Activated naive CD8-positive, alpha-beta T cell treated with anti-CD3 and anti-CD28 coated beads, Interleukin-2, amount 50 U/mL, for 24 hours (primary cell): ENCODE measurements at regions not wholly inside any gene's neighbourhood (a gene's known extent, or its start where the extent isn't known, plus 50 kb on each side); places are given as distances from the start of the nearest gene placed in this dataset.

Experiments used
- ATAC-seq: fragments of 150-1000 bp; cut with Tn5 transposase; one replicate; pipeline ENCODE4 v1.10.0; 2021
- DNase-seq: peaks from one replicate; pipeline ENCODE4 v3.0.0; 2021
- H3K27ac Mint-ChIP-seq: one replicate; pipeline ENCODE4 v1.8.0; 2021; ENCODE audit warnings: mild to moderate bottlenecking, mixed read lengths
- H3K27me3 Mint-ChIP-seq: one replicate; pipeline ENCODE4 v1.8.0; 2021; ENCODE audit warnings: mixed read lengths
- H3K36me3 Mint-ChIP-seq: one replicate; pipeline ENCODE4 v1.8.0; 2021; ENCODE audit warnings: low read depth, mixed read lengths
- H3K4me1 Mint-ChIP-seq: one replicate; pipeline ENCODE4 v1.8.0; 2021; ENCODE audit warnings: mixed read lengths
- H3K4me3 Mint-ChIP-seq: one replicate; pipeline ENCODE4 v1.8.0; 2021; ENCODE audit warnings: mild to moderate bottlenecking, moderate library complexity, mixed read lengths
- H3K9me3 Mint-ChIP-seq: one replicate; pipeline ENCODE4 v1.8.0; 2021; ENCODE audit warnings: mixed read lengths

- no peak for DNase-seq
- no peak overlapping the region for H3K27ac Mint-ChIP-seq
- no peaks in the 10 kb centered on the region for H3K27me3 Mint-ChIP-seq
- no peaks in the 10 kb centered on the region for H3K9me3 Mint-ChIP-seq
- H3K4me3 Mint-ChIP-seq: no peak overlapping the region
- peaks cover 23% of the 10 kb centered on the region for H3K4me1 Mint-ChIP-seq
- ATAC-seq: no peak
- peaks cover 8% of the 10 kb centered on the region for H3K36me3 Mint-ChIP-seq
These were observed 339.8 kb downstream of the TMEM121 start for GRCh38 chr14:105865904-105866840.

GRCh38 chr14:105866841-105867321 is 340.5 kb downstream of the TMEM121 start:
- Mint-ChIP-seq H3K27me3 (no peaks in the 10 kb centered on the region), H3K4me1 (peaks cover 16% of the 10 kb centered on the region), H3K4me3 (no peak overlapping the region), H3K27ac (no peak overlapping the region), H3K9me3 (no peaks in the 10 kb centered on the region), H3K36me3 (peaks cover 4% of the 10 kb centered on the region)
- ATAC-seq: no peak
- DNase-seq: no peak

- Mint-ChIP-seq H3K4me1 (peaks cover 4% of the 10 kb centered on the region), H3K27me3 (no peaks in the 10 kb centered on the region), H3K27ac (no peak overlapping the region), H3K9me3 (no peaks in the 10 kb centered on the region), H3K4me3 (no peak overlapping the region), H3K36me3 (no peaks in the 10 kb centered on the region)
- DNase-seq (no peak), ATAC-seq (no peak)
These were observed 341.7 kb downstream of the TMEM121 start for GRCh38 chr14:105867961-105868599.

GRCh38 chr14:105871590-105871989 is 345.2 kb downstream of the TMEM121 start:
- ATAC-seq: no peak
- Mint-ChIP-seq H3K4me1 (no peaks in the 10 kb centered on the region), H3K9me3 (no peaks in the 10 kb centered on the region), H3K27me3 (no peaks in the 10 kb centered on the region), H3K36me3 (no peaks in the 10 kb centered on the region), H3K27ac (no peak overlapping the region), H3K4me3 (no peak overlapping the region)
- DNase-seq: no peak

- Mint-ChIP-seq H3K4me3 (no peak overlapping the region), H3K9me3 (no peaks in the 10 kb centered on the region), H3K36me3 (no peaks in the 10 kb centered on the region), H3K4me1 (no peaks in the 10 kb centered on the region), H3K27me3 (no peaks in the 10 kb centered on the region), H3K27ac (no peak overlapping the region)
- DNase-seq (no peak), ATAC-seq (no peak)
These were observed 347.6 kb downstream of the TMEM121 start for GRCh38 chr14:105873870-105874512.

GRCh38 chr14:105876158-105876557 is 349.8 kb downstream of the TMEM121 start:
- no peak for DNase-seq
- H3K27me3 Mint-ChIP-seq: no peaks in the 10 kb centered on the region
- no peak overlapping the region for H3K27ac Mint-ChIP-seq
- no peaks in the 10 kb centered on the region for H3K36me3 Mint-ChIP-seq
- H3K4me1 Mint-ChIP-seq: peaks cover 3% of the 10 kb centered on the region
- H3K9me3 Mint-ChIP-seq: no peaks in the 10 kb centered on the region
- no peak overlapping the region for H3K4me3 Mint-ChIP-seq
- no peak for ATAC-seq

- Mint-ChIP-seq H3K9me3 (no peaks in the 10 kb centered on the region), H3K36me3 (no peaks in the 10 kb centered on the region), H3K27me3 (no peaks in the 10 kb centered on the region), H3K4me1 (peaks cover 3% of the 10 kb centered on the region), H3K4me3 (no peak overlapping the region), H3K27ac (no peak overlapping the region)
- ATAC-seq (no peak), DNase-seq (no peak)
These were observed 350.4 kb downstream of the TMEM121 start for GRCh38 chr14:105876829-105877228.

GRCh38 chr14:105877645-105878044 is 351.3 kb downstream of the TMEM121 start:
- Mint-ChIP-seq H3K27me3 (no peaks in the 10 kb centered on the region), H3K4me1 (peaks cover 3% of the 10 kb centered on the region), H3K36me3 (no peaks in the 10 kb centered on the region), H3K27ac (no peak overlapping the region), H3K4me3 (no peak overlapping the region), H3K9me3 (no peaks in the 10 kb centered on the region)
- ATAC-seq (no peak), DNase-seq (no peak)

- no peak overlapping the region for H3K27ac Mint-ChIP-seq
- no peak overlapping the region for H3K4me3 Mint-ChIP-seq
- no peak for ATAC-seq
- no peaks in the 10 kb centered on the region for H3K9me3 Mint-ChIP-seq
- DNase-seq: no peak
- H3K36me3 Mint-ChIP-seq: no peaks in the 10 kb centered on the region
- no peaks in the 10 kb centered on the region for H3K27me3 Mint-ChIP-seq
- peaks cover 3% of the 10 kb centered on the region for H3K4me1 Mint-ChIP-seq
These were observed 351.7 kb downstream of the TMEM121 start for GRCh38 chr14:105878125-105878524.

- H3K36me3 Mint-ChIP-seq: no peaks in the 10 kb centered on the region
- H3K4me1 Mint-ChIP-seq: peaks cover 3% of the 10 kb centered on the region
- H3K27ac Mint-ChIP-seq: no peak overlapping the region
- H3K27me3 Mint-ChIP-seq: no peaks in the 10 kb centered on the region
- ATAC-seq (no peak), DNase-seq (no peak)
- no peaks in the 10 kb centered on the region for H3K9me3 Mint-ChIP-seq
- no peak overlapping the region for H3K4me3 Mint-ChIP-seq
These were observed 352.2 kb downstream of the TMEM121 start for GRCh38 chr14:105878554-105878953.

- peaks cover 3% of the 10 kb centered on the region for H3K4me1 Mint-ChIP-seq
- H3K27ac Mint-ChIP-seq: peak overlapping the region; percentile 54
- DNase-seq: no peak
These were observed 353.1 kb downstream of the TMEM121 start for GRCh38 chr14:105879503-105879866.

GRCh38 chr14:105879867-105880561 is 353.6 kb downstream of the TMEM121 start:
- H3K4me1 Mint-ChIP-seq: peaks cover 3% of the 10 kb centered on the region
- ATAC-seq (peak; percentile 16), DNase-seq (no peak)
- no peaks in the 10 kb centered on the region for H3K9me3 Mint-ChIP-seq
- H3K27me3 Mint-ChIP-seq: no peaks in the 10 kb centered on the region
- peak overlapping the region; percentile 54 for H3K27ac Mint-ChIP-seq
- H3K36me3 Mint-ChIP-seq: no peaks in the 10 kb centered on the region
- H3K4me3 Mint-ChIP-seq: no peak overlapping the region

More at GRCh38 chr14:105879503-105879866, 353.1 kb downstream of the TMEM121 start:
- no peaks in the 10 kb centered on the region for H3K27me3 Mint-ChIP-seq
- H3K9me3 Mint-ChIP-seq: no peaks in the 10 kb centered on the region
- no peaks in the 10 kb centered on the region for H3K36me3 Mint-ChIP-seq
- no peak for ATAC-seq
- H3K4me3 Mint-ChIP-seq: no peak overlapping the region

- Mint-ChIP-seq H3K27me3 (no peaks in the 10 kb centered on the region), H3K36me3 (no peaks in the 10 kb centered on the region), H3K27ac (no peak overlapping the region), H3K9me3 (no peaks in the 10 kb centered on the region), H3K4me1 (peaks cover 3% of the 10 kb centered on the region), H3K4me3 (no peak overlapping the region)
- no peak for ATAC-seq
- DNase-seq: no peak
These were observed 354.2 kb downstream of the TMEM121 start for GRCh38 chr14:105880616-105881015.
